Neuronal stem cell (in vitro differentiated cells): ENCODE measurements at regions not wholly inside any gene's neighbourhood (a gene's known extent, or its start where the extent isn't known, plus 50 kb on each side); places are given as distances from the start of the nearest gene placed in this dataset.
A peak's percentile ranks its signal among the peaks of the same experiment; 100 is the strongest.

Experiments
- DNase-seq: peaks from one replicate; pipeline ENCODE4 v3.0.0-alpha.2; 2013; ENCODE audit warnings: low spot score
- H2AFZ ChIP-seq: one replicate; pipeline ENCODE4 v1.6.1; 2013; ENCODE audit warnings: mild to moderate bottlenecking, low read length, inconsistent platforms
- H2AK5ac ChIP-seq: 2 replicates; pipeline ENCODE4 v1.6.1; 2013; ENCODE audit warnings: low read depth, mild to moderate bottlenecking, inconsistent platforms, low read length, moderate library complexity, mixed read lengths
- H2BK120ac ChIP-seq: 2 replicates; pipeline ENCODE4 v1.6.1; 2013; ENCODE audit warnings: low read depth, mild to moderate bottlenecking, inconsistent platforms, low read length, moderate library complexity, mixed read lengths
- H2BK12ac ChIP-seq: one replicate; pipeline ENCODE4 v1.6.1; 2013; ENCODE audit warnings: low read length, inconsistent platforms
- H2BK15ac ChIP-seq: 2 replicates; pipeline ENCODE4 v1.6.1; 2013; ENCODE audit warnings: mild to moderate bottlenecking, low read length, inconsistent platforms, mixed read lengths
- H2BK5ac ChIP-seq: one replicate; pipeline ENCODE4 v1.6.1; 2013; ENCODE audit warnings: inconsistent platforms, mild to moderate bottlenecking, low read length, moderate library complexity
- H3K14ac ChIP-seq: one replicate; pipeline ENCODE4 v1.6.1; 2013; ENCODE audit warnings: low read length, inconsistent platforms
- H3K18ac ChIP-seq: 2 replicates; pipeline ENCODE4 v1.6.1; 2013; ENCODE audit warnings: low read length, inconsistent platforms
- H3K23ac ChIP-seq: 2 replicates; pipeline ENCODE4 v1.6.1; 2013; ENCODE audit warnings: low read depth, mild to moderate bottlenecking, mixed read lengths, low read length, inconsistent platforms; ENCODE audit not compliant: poor library complexity
- H3K27ac ChIP-seq: replicated peaks from 3 replicates; pipeline ENCODE4 v1.5.1; 2013; ENCODE audit warnings: low read length, inconsistent platforms
- H3K27me3 ChIP-seq, 3 experiments: 2 replicates each; pipeline ENCODE4 v1.6.1; 2013; ENCODE audit warnings: low read length in 3 of 3, mild to moderate bottlenecking in 2 of 3, inconsistent platforms in 1 of 3, low read depth in 1 of 3, mixed read lengths in 1 of 3, moderate library complexity in 1 of 3; ENCODE audit not compliant: control insufficient read depth in 3 of 3, insufficient read depth in 3 of 3
- H3K36me3 ChIP-seq, 2 donors: replicated peaks in 1 of 2; 2 replicates each; pipeline ENCODE4 v1.6.1; 2013; ENCODE audit warnings: low read length in 2 of 2; ENCODE audit not compliant: control insufficient read depth in 2 of 2, insufficient read depth in 2 of 2
- H3K4ac ChIP-seq: 2 replicates; pipeline ENCODE4 v1.6.1; 2013; ENCODE audit warnings: inconsistent platforms, mild to moderate bottlenecking, low read length, moderate library complexity
- H3K4me1 ChIP-seq, 2 donors: 1 replicate in 1 of 2; 2 replicates in 1 of 2; pipeline ENCODE4 v1.6.1; 2013; ENCODE audit warnings: low read length in 2 of 2, low read depth in 1 of 2; ENCODE audit not compliant: control insufficient read depth in 2 of 2, insufficient read depth in 1 of 2
- H3K4me2 ChIP-seq: one replicate; pipeline ENCODE4 v1.6.1; 2013; ENCODE audit warnings: mild to moderate bottlenecking, low read length, inconsistent platforms; ENCODE audit not compliant: insufficient read depth, poor library complexity, severe bottlenecking
- H3K4me3 ChIP-seq, 2 donors: 2 replicates each; pipeline ENCODE4 v1.5.1; 2013; ENCODE audit warnings: low read length in 2 of 2, mild to moderate bottlenecking in 2 of 2, inconsistent platforms in 1 of 2, moderate library complexity in 1 of 2
- H3K79me1 ChIP-seq: one replicate; pipeline ENCODE4 v1.6.1; 2013; ENCODE audit warnings: low read depth, mild to moderate bottlenecking, inconsistent platforms, low read length, moderate library complexity
- H3K9ac ChIP-seq: one replicate; pipeline ENCODE4 v1.6.1; 2013; ENCODE audit warnings: mild to moderate bottlenecking, low read depth, low read length, inconsistent platforms; ENCODE audit not compliant: poor library complexity
- H3K9me3 ChIP-seq, 2 donors: replicated peaks in 1 of 2; 2 replicates each; pipeline versions ENCODE3 to v1.6.1; 2013; ENCODE audit warnings: low read length in 2 of 2, mild to moderate bottlenecking in 2 of 2, inconsistent platforms in 1 of 2, low read depth in 1 of 2, mixed read lengths in 1 of 2, moderate library complexity in 1 of 2; ENCODE audit not compliant: control insufficient read depth in 2 of 2, insufficient read depth in 1 of 2
- H4K8ac ChIP-seq: one replicate; pipeline ENCODE4 v1.6.1; 2013; ENCODE audit warnings: low read depth, mild to moderate bottlenecking, inconsistent platforms, low read length, moderate library complexity
- H4K91ac ChIP-seq: one replicate; pipeline ENCODE4 v1.6.1; 2013; ENCODE audit warnings: low read length, low read depth, mild to moderate bottlenecking, inconsistent platforms; ENCODE audit not compliant: poor library complexity
- WGBS, 2 donors: extraction: QIAGEN DNeasy Blood & Tissue Kit; methylation state at CpG; one replicate each; pipeline ENCODE4 v1.1.7; 2013; ENCODE audit warnings: missing lambda C conversion rate in 2 of 2, mixed read lengths in 1 of 2; ENCODE audit not compliant: insufficient read length in 2 of 2, insufficient replicate concordance in 1 of 2; ENCODE audit errors: extremely low coverage in 2 of 2; 5-methylcytosine and 5-hydroxymethylcytosine counted together

- no peak for DNase-seq
- H3K18ac ChIP-seq, result no peak overlapping the region
Observed at GRCh38 chr3:152071924-152072323, 196.8 kb upstream of the MBNL1 start.

GRCh38 chr3:152073267-152073666 is 195.5 kb upstream of the MBNL1 start:
- H2BK120ac ChIP-seq, result no peak overlapping the region
- no CpG with 5 or more reads among the region's 6 CpGs for WGBS, 2 donors

More at GRCh38 chr3:152071924-152072323, 196.8 kb upstream of the MBNL1 start:
- no peak overlapping the region for H3K4me2 ChIP-seq
- no peaks in the 10 kb centered on the region for H3K36me3 ChIP-seq
- H2BK120ac ChIP-seq, result no peak overlapping the region
- no peaks in the 10 kb centered on the region for H3K4me1 ChIP-seq
- no peak overlapping the region for H3K4ac ChIP-seq
- H3K27ac ChIP-seq, result no peak overlapping the region
- H3K9ac ChIP-seq, result no peak overlapping the region
- no peaks in the 10 kb centered on the region for H3K9me3 ChIP-seq
- no peak overlapping the region for H3K23ac ChIP-seq
- no peak overlapping the region for H4K8ac ChIP-seq
- WGBS, 2 donors, result no CpG with 5 or more reads among the region's 1 CpG
- H2BK5ac ChIP-seq, result no peak overlapping the region
- no peaks in the 10 kb centered on the region for H3K27me3 ChIP-seq
- H2AFZ ChIP-seq, result no peak overlapping the region
- H3K79me1 ChIP-seq, result no peaks in the 10 kb centered on the region
- no peak overlapping the region for H4K91ac ChIP-seq
- no peak overlapping the region for H3K14ac ChIP-seq
- no peak overlapping the region for H3K4me3 ChIP-seq
- H2BK12ac ChIP-seq, result no peak overlapping the region
- H2AK5ac ChIP-seq, result no peak overlapping the region
- no peak overlapping the region for H2BK15ac ChIP-seq

DNA sequence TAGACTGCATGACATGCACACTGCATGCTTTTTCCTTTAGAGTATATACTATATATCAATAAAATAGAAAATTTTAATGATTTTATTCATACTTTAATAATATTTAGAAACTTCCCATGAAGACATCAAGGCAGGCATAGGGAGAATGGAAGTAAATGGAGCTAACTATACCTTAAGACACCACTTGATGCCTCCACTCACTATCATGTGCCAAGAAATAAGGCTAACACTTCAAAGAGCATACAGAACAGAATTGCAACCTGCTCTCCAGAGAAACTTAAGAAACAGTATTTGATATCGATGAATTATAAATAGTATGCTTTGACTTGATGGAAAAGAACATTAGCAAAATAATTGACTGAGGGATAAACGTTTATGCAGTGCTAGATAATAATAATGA is 192.6 kb upstream of the MBNL1 start:
- Histone ChIP-seq H2BK5ac (no peak overlapping the region), H3K36me3 (no peaks in the 10 kb centered on the region), H3K9ac (no peak overlapping the region), H3K14ac (no peak overlapping the region), H3K23ac (no peak overlapping the region), H2BK12ac (no peak overlapping the region), H2AK5ac (no peak overlapping the region), H2BK120ac (no peak overlapping the region), H3K4ac (no peak overlapping the region), H4K91ac (no peak overlapping the region), H3K4me3 (no peak overlapping the region), H3K27me3 (no peaks in the 10 kb centered on the region), H4K8ac (no peak overlapping the region), H2BK15ac (no peak overlapping the region), H3K4me2 (no peak overlapping the region), H3K9me3 (peaks cover 0 to 17% of the 10 kb centered on the region in 2 donors), H3K4me1 (no peaks in the 10 kb centered on the region), H2AFZ (no peak overlapping the region), H3K79me1 (no peaks in the 10 kb centered on the region), H3K27ac (no peak overlapping the region), H3K18ac (no peak overlapping the region)
- WGBS, 2 donors, result no CpG with 5 or more reads among the region's 2 CpGs
- no peak for DNase-seq

More at GRCh38 chr3:152073267-152073666, 195.5 kb upstream of the MBNL1 start:
- Histone ChIP-seq H3K9me3 (no peaks in the 10 kb centered on the region), H3K18ac (no peak overlapping the region), H3K27me3 (no peaks in the 10 kb centered on the region), H3K9ac (no peak overlapping the region), H3K27ac (no peak overlapping the region), H2AFZ (peak overlapping the region; percentile 35), H3K4me1 (no peaks in the 10 kb centered on the region), H3K36me3 (no peaks in the 10 kb centered on the region), H4K91ac (no peak overlapping the region), H3K14ac (no peak overlapping the region), H3K4ac (no peak overlapping the region), H2BK15ac (no peak overlapping the region), H2AK5ac (no peak overlapping the region), H2BK12ac (no peak overlapping the region), H3K4me3 (no peak overlapping the region), H3K23ac (no peak overlapping the region), H3K79me1 (no peaks in the 10 kb centered on the region), H4K8ac (no peak overlapping the region), H2BK5ac (no peak overlapping the region), H3K4me2 (no peak overlapping the region)
- no peak for DNase-seq

- no peak overlapping the region for H3K4me3 ChIP-seq
- no peak overlapping the region for H2BK120ac ChIP-seq
- no peak overlapping the region for H3K4me2 ChIP-seq
- no peak overlapping the region for H4K8ac ChIP-seq
- H3K27me3 ChIP-seq, result no peaks in the 10 kb centered on the region
- no peak overlapping the region for H2BK5ac ChIP-seq
- H3K36me3 ChIP-seq, result no peaks in the 10 kb centered on the region
- H3K79me1 ChIP-seq, result no peaks in the 10 kb centered on the region
- H3K18ac ChIP-seq, result no peak overlapping the region
- H2BK12ac ChIP-seq, result no peak overlapping the region
- no peak overlapping the region for H2BK15ac ChIP-seq
- H2AFZ ChIP-seq, result no peak overlapping the region
- peaks cover 0 to 17% of the 10 kb centered on the region in 2 donors for H3K9me3 ChIP-seq
- H3K27ac ChIP-seq, result no peak overlapping the region
- no peak overlapping the region for H3K4ac ChIP-seq
- no peak overlapping the region for H3K14ac ChIP-seq
- H3K4me1 ChIP-seq, result peaks cover 4 to 13% of the 10 kb centered on the region in 2 donors
- WGBS, 2 donors, result no CpG with 5 or more reads among the region's 2 CpGs
- no peak overlapping the region for H4K91ac ChIP-seq
- DNase-seq, result no peak
- H2AK5ac ChIP-seq, result no peak overlapping the region
- no peak overlapping the region for H3K23ac ChIP-seq
- no peak overlapping the region for H3K9ac ChIP-seq
Observed at GRCh38 chr3:152079980-152080379, 188.7 kb upstream of the MBNL1 start.
